MM.1S (cell line): ENCODE measurements at regions not wholly inside any gene's neighbourhood (a gene's known extent, or its start where the extent isn't known, plus 50 kb on each side); places are given as distances from the start of the nearest gene placed in this dataset.

Source experiments
- EZH2phosphoT487 ChIP-seq: fragments of 300-600 bp; sonication (generic); IDR thresholded peaks from 2 replicates; pipeline ENCODE4 v1.6.1; 2018; ENCODE audit warnings: antibody characterized with exemption, low read length
- TF ChIP-seq, protein P1 (sequence below): fragments of 300-600 bp; sonication (generic); IDR thresholded peaks from 2 replicates; pipeline ENCODE4 v1.5.1; 2016; ENCODE audit warnings: antibody characterized with exemption, low read length, mixed read lengths

- TF ChIP-seq, protein P1, sequence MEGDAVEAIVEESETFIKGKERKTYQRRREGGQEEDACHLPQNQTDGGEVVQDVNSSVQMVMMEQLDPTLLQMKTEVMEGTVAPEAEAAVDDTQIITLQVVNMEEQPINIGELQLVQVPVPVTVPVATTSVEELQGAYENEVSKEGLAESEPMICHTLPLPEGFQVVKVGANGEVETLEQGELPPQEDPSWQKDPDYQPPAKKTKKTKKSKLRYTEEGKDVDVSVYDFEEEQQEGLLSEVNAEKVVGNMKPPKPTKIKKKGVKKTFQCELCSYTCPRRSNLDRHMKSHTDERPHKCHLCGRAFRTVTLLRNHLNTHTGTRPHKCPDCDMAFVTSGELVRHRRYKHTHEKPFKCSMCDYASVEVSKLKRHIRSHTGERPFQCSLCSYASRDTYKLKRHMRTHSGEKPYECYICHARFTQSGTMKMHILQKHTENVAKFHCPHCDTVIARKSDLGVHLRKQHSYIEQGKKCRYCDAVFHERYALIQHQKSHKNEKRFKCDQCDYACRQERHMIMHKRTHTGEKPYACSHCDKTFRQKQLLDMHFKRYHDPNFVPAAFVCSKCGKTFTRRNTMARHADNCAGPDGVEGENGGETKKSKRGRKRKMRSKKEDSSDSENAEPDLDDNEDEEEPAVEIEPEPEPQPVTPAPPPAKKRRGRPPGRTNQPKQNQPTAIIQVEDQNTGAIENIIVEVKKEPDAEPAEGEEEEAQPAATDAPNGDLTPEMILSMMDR = no peak
- no peak for TF ChIP-seq EZH2phosphoT487
These were observed 533.0 kb upstream of the POT1 start for GRCh38 chr7:125462615-125463014.
